GM23338 (cell line): ENCODE measurements at regions not wholly inside any gene's neighbourhood (a gene's known extent, or its start where the extent isn't known, plus 50 kb on each side); places are given as distances from the start of the nearest gene placed in this dataset.

Experiments used
- ATAC-seq: fragments of 200-7000 bp; cut with Tn5 transposase; 3 replicates; pipeline ENCODE4 v1.9.1; 2020
- DNase-seq: peaks from one replicate; pipeline ENCODE4 v3.0.0-alpha.2; 2015; ENCODE audit warnings: low spot score
- H2AFZ ChIP-seq: fragments of 200-600 bp; sonication (generic); 2 replicates; pipeline ENCODE4 v1.8.0; 2016; ENCODE audit warnings: antibody characterized with exemption, mild to moderate bottlenecking, moderate library complexity
- H3F3A ChIP-seq: fragments of 200-600 bp; sonication (generic); replicated peaks from 2 replicates; pipeline ENCODE4 v1.8.0; 2017; ENCODE audit warnings: antibody characterized with exemption, mixed run types, low read depth
- H3K27ac ChIP-seq: fragments of 200-600 bp; sonication (generic); 2 replicates; pipeline ENCODE4 v1.6.1; 2016; ENCODE audit warnings: low read depth
- H3K27me3 ChIP-seq: fragments of 200-600 bp; sonication (generic); 2 replicates; pipeline ENCODE4 v1.8.0; 2016; ENCODE audit warnings: mild to moderate bottlenecking, mixed run types, moderate library complexity; ENCODE audit not compliant: insufficient read depth
- H3K36me3 ChIP-seq: fragments of 200-600 bp; sonication (generic); 2 replicates; pipeline ENCODE4 v1.8.0; 2016; ENCODE audit warnings: mild to moderate bottlenecking; ENCODE audit not compliant: insufficient read depth
- H3K4me1 ChIP-seq: fragments of 200-600 bp; sonication (generic); 2 replicates; pipeline ENCODE4 v1.8.0; 2016; ENCODE audit warnings: mild to moderate bottlenecking, moderate library complexity; ENCODE audit not compliant: insufficient read depth
- H3K4me2 ChIP-seq: fragments of 200-600 bp; sonication (generic); 2 replicates; pipeline ENCODE4 v1.7.1; 2017; ENCODE audit warnings: mixed run types
- H3K4me3 ChIP-seq: fragments of 200-600 bp; sonication (generic); 2 replicates; pipeline ENCODE4 v1.6.1; 2016; ENCODE audit warnings: mixed run types
- H3K79me2 ChIP-seq: fragments of 200-600 bp; sonication (generic); replicated peaks from 2 replicates; pipeline ENCODE4 v1.8.0; 2017; ENCODE audit warnings: mild to moderate bottlenecking; ENCODE audit not compliant: insufficient read depth
- H3K9me2 ChIP-seq: fragments of 200-600 bp; sonication (generic); 2 replicates; pipeline ENCODE4 v1.8.0; 2017; ENCODE audit not compliant: insufficient read depth
- H4K20me1 ChIP-seq: fragments of 200-600 bp; sonication (generic); replicated peaks from 2 replicates; pipeline ENCODE4 v1.8.0; 2017; ENCODE audit warnings: mild to moderate bottlenecking; ENCODE audit not compliant: insufficient read depth
- H3K27ac Mint-ChIP-seq: 2 replicates; pipeline ENCODE4 v1.8.0; 2020; ENCODE audit warnings: inconsistent platforms, mild to moderate bottlenecking, moderate library complexity, mixed read lengths
- H3K27me3 Mint-ChIP-seq: 3 replicates; pipeline ENCODE4 v1.8.0; 2022; ENCODE audit warnings: low read depth, mild to moderate bottlenecking, moderate library complexity, mixed read lengths, inconsistent platforms; ENCODE audit not compliant: insufficient read depth, poor library complexity
- H3K36me3 Mint-ChIP-seq: 3 replicates; pipeline ENCODE4 v1.8.0; 2021; ENCODE audit warnings: low read depth, mild to moderate bottlenecking, inconsistent platforms, moderate library complexity, mixed read lengths
- H3K4me1 Mint-ChIP-seq: 3 replicates; pipeline ENCODE4 v1.8.0; 2020; ENCODE audit warnings: mild to moderate bottlenecking, inconsistent platforms, mixed read lengths
- H3K4me3 Mint-ChIP-seq: 3 replicates; pipeline ENCODE4 v1.8.0; 2021; ENCODE audit warnings: moderate library complexity, mild to moderate bottlenecking, inconsistent platforms, mixed read lengths
- H3K9me3 Mint-ChIP-seq: 3 replicates; pipeline ENCODE4 v1.8.0; 2020; ENCODE audit warnings: moderate library complexity, mild to moderate bottlenecking, inconsistent platforms, mixed read lengths
- CREB1 ChIP-seq: fragments of 250-450 bp; sonication (Bioruptor Pico); IDR thresholded peaks from 2 replicates; pipeline ENCODE4 v1.5.0; 2020; ENCODE audit warnings: low read depth, mild to moderate bottlenecking, moderate library complexity
- CTCF ChIP-seq, 2 experiments: fragments of 200-600 bp in 1 of 2; sonication (generic) in 1 of 2; conservative IDR thresholded peaks; 2 replicates each; pipeline versions ENCODE4 v1.5.1 to v1.6.1; 2016 to 2017; ENCODE audit warnings: antibody characterized with exemption in 2 of 2, low read depth in 2 of 2, mild to moderate bottlenecking in 2 of 2, moderate library complexity in 1 of 2
- ETS1 ChIP-seq: IDR thresholded peaks from 2 replicates; pipeline ENCODE4 v1.6.1; 2016; ENCODE audit warnings: antibody characterized with exemption
- EZH2phosphoT487 ChIP-seq: fragments of 200-600 bp; sonication (generic); IDR thresholded peaks from one replicate; pipeline ENCODE4 v1.8.1; 2018; ENCODE audit warnings: antibody characterized with exemption; ENCODE audit not compliant: unreplicated experiment
- JUNB ChIP-seq: IDR thresholded peaks from one replicate; pipeline ENCODE4 v1.6.1; 2016; ENCODE audit warnings: antibody characterized with exemption; ENCODE audit not compliant: unreplicated experiment
- NANOG ChIP-seq: IDR thresholded peaks from 2 replicates; pipeline ENCODE4 v1.6.1; 2016; ENCODE audit warnings: antibody characterized with exemption, borderline replicate concordance
- POLR2AphosphoS5 ChIP-seq: IDR thresholded peaks from 2 replicates; pipeline ENCODE4 v1.6.1; 2016; ENCODE audit warnings: antibody characterized with exemption, low read depth
- REST ChIP-seq: IDR thresholded peaks from one replicate; pipeline ENCODE4 v1.6.1; 2018; ENCODE audit warnings: antibody characterized with exemption; ENCODE audit not compliant: unreplicated experiment
- STAT1 ChIP-seq: IDR thresholded peaks from one replicate; pipeline ENCODE4 v1.6.1; 2016; ENCODE audit warnings: antibody characterized with exemption; ENCODE audit not compliant: unreplicated experiment
- ZNF114 ChIP-seq: fragments of 250-450 bp; sonication (Bioruptor Pico); IDR thresholded peaks from 2 replicates; pipeline ENCODE4 v1.5.0; 2020; ENCODE audit warnings: mild to moderate bottlenecking, moderate library complexity
- ZNF331 ChIP-seq: fragments of 250-450 bp; sonication (Bioruptor Pico); IDR thresholded peaks from 2 replicates; pipeline ENCODE4 v1.5.0; 2020; ENCODE audit warnings: low read depth, mild to moderate bottlenecking, moderate library complexity

GRCh38 chr18:78087338-78087737 lies 837.7 kb downstream of the GALR1 start (continued):
- TF ChIP-seq REST, result no peak
- no peak for TF ChIP-seq ZNF331 (CRISPR knock-in tag)
- TF ChIP-seq STAT1, result no peak
- TF ChIP-seq JUNB, result no peak
- TF ChIP-seq ZNF114, result no peak
- no peak for TF ChIP-seq ETS1
- no peak for TF ChIP-seq POLR2AphosphoS5
- no peak for TF ChIP-seq CREB1 (CRISPR knock-in tag)
- no peak for TF ChIP-seq CTCF (conservative IDR thresholded peaks at IDR 0.05; ENCODE audit: low read depth in 2 of 2)
- no peak for TF ChIP-seq EZH2phosphoT487
- TF ChIP-seq NANOG, result no peak

- Histone ChIP-seq H2AFZ (no peak overlapping the region), H3K9me2 (no peaks in the 10 kb centered on the region), H3K4me1 (no peaks in the 10 kb centered on the region), H3K4me3 (no peak overlapping the region), H3K36me3 (no peaks in the 10 kb centered on the region), H3K79me2 (no peaks in the 10 kb centered on the region), H4K20me1 (no peaks in the 10 kb centered on the region), H3K4me2 (no peak overlapping the region), H3K27me3 (no peaks in the 10 kb centered on the region), H3K27ac (no peak overlapping the region), H3F3A (no peaks in the 10 kb centered on the region)
- TF ChIP-seq POLR2AphosphoS5, result no peak
- no peak for TF ChIP-seq CREB1 (CRISPR knock-in tag)
- no peak for TF ChIP-seq EZH2phosphoT487
- TF ChIP-seq ZNF114, result no peak
- Mint-ChIP-seq H3K4me1 (no peaks in the 10 kb centered on the region), H3K9me3 (peaks cover 97% of the 10 kb centered on the region), H3K27me3 (peaks cover 7% of the 10 kb centered on the region), H3K27ac (no peak overlapping the region), H3K36me3 (peaks cover 47% of the 10 kb centered on the region), H3K4me3 (no peak overlapping the region)
- ATAC-seq (no peak), DNase-seq (no peak)
Observed at GRCh38 chr18:78090584-78090983, 840.9 kb downstream of the GALR1 start.
